Stomach (tissue), 8 donors: ENCODE measurements at regions not wholly inside any gene's neighbourhood (a gene's known extent, or its start where the extent isn't known, plus 50 kb on each side); places are given as distances from the start of the nearest gene placed in this dataset.

Experiments used
- DNase-seq, 2 donors: peaks; one replicate each; pipeline versions ENCODE4 v3.0.0 to v3.0.0-alpha.2; 2013 to 2019
- H3K27ac ChIP-seq, 5 donors: fragments of 200-600 bp in 4 of 5; sonication (generic) in 4 of 5; one replicate each; pipeline ENCODE4 v1.5.1; 2013 to 2019; ENCODE audit warnings: mild to moderate bottlenecking in 1 of 5, moderate library complexity in 1 of 5
- H3K27me3 ChIP-seq, 3 donors: fragments of 200-600 bp; sonication (generic); one replicate each; pipeline ENCODE4 v1.5.1; 2017 to 2019; ENCODE audit warnings: mixed run types in 1 of 3
- H3K36me3 ChIP-seq, 4 donors: fragments of 200-600 bp; sonication (generic); 1 replicate in 3 of 4; 2 replicates in 1 of 4; pipeline ENCODE4 v1.5.1; 2016 to 2019
- H3K4me1 ChIP-seq, 4 donors: fragments of 200-600 bp; sonication (generic); one replicate each; pipeline ENCODE4 v1.5.1; 2016 to 2019
- H3K4me3 ChIP-seq, 4 donors: fragments of 200-600 bp; sonication (generic) in 3 of 4; one replicate each; pipeline ENCODE4 v1.5.1; 2016 to 2019; ENCODE audit warnings: mild to moderate bottlenecking in 1 of 4
- H3K9me3 ChIP-seq, 4 donors: fragments of 200-600 bp; sonication (generic); one replicate each; pipeline ENCODE4 v1.5.1; 2016 to 2019
- EP300 ChIP-seq: sonication (generic); formaldehyde crosslinking; IDR thresholded peaks from one replicate; pipeline ENCODE4 v1.6.1; 2017; ENCODE audit warnings: antibody characterized with exemption
- POLR2A ChIP-seq, 4 donors: fragments of 450-650 bp; IDR thresholded peaks; one replicate each; pipeline ENCODE4 v1.6.1; 2016; ENCODE audit warnings: antibody characterized with exemption in 4 of 4, control low read depth in 2 of 4, mild to moderate bottlenecking in 1 of 4, moderate library complexity in 1 of 4
- POLR2AphosphoS5 ChIP-seq, 3 donors: sonication (generic); formaldehyde crosslinking; IDR thresholded peaks; one replicate each; pipeline ENCODE4 v1.6.1; 2016; ENCODE audit warnings: antibody characterized with exemption in 3 of 3
- WGBS, 5 donors: extraction: QIAGEN DNeasy Blood & Tissue Kit in 3 of 5; methylation state at CpG; one replicate each; pipeline versions ENCODE4 v1.1.5 to v1.1.7; 2013 to 2018; 5-methylcytosine and 5-hydroxymethylcytosine counted together
- intact Hi-C: fragments of 100-400 bp; cut with DNase I; formaldehyde crosslinking; loops from one replicate; pipeline ENCODE4 v1.15.1; 2023; ENCODE audit warnings: low total_unique reads
- TF ChIP-seq, protein P1 (sequence below), 7 experiments: fragments of 450-650 bp in 4 of 7; fragments of 200-600 bp in 3 of 7; sonication (generic) in 3 of 7; IDR thresholded peaks; one replicate each; pipeline ENCODE4 v1.5.1; 2016 to 2019; ENCODE audit warnings: antibody characterized with exemption in 7 of 7, control low read depth in 2 of 7, mild to moderate bottlenecking in 1 of 7
- donor health status: healthy with polysubstance abuse.
- donor health status: Bipolar disorder and iron deficiency.
- donor health status: healthy.

DNA sequence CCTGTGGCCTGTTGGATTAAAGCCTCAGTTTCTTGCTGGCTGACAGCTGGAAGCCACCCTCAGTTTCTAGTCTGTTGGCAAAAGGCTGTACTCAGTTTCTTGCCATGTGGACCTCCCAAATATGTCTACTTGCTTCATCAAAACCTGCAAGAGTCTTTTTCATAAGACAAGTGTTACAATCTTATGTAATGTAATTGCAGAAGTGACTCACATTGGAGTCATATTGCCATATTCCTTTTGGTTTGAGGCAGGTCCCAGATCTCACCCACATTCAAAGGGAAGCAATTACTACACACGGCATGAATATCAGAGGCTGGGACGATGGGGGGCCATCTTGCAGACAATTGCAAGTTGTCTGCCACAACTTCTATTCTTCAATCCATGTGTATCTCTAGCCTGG, 286.7 kb upstream of the IL12B start:
- TF ChIP-seq POLR2A (IDR thresholded peaks at IDR 0.05) (no peak), POLR2AphosphoS5 (IDR thresholded peaks at IDR 0.05) (no peak), EP300 (no peak)
- TF ChIP-seq, protein P1, sequence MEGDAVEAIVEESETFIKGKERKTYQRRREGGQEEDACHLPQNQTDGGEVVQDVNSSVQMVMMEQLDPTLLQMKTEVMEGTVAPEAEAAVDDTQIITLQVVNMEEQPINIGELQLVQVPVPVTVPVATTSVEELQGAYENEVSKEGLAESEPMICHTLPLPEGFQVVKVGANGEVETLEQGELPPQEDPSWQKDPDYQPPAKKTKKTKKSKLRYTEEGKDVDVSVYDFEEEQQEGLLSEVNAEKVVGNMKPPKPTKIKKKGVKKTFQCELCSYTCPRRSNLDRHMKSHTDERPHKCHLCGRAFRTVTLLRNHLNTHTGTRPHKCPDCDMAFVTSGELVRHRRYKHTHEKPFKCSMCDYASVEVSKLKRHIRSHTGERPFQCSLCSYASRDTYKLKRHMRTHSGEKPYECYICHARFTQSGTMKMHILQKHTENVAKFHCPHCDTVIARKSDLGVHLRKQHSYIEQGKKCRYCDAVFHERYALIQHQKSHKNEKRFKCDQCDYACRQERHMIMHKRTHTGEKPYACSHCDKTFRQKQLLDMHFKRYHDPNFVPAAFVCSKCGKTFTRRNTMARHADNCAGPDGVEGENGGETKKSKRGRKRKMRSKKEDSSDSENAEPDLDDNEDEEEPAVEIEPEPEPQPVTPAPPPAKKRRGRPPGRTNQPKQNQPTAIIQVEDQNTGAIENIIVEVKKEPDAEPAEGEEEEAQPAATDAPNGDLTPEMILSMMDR (IDR thresholded peaks at IDR 0.05), result no peak
- no peak for DNase-seq
- 31 to 79% (median 51%) methylated on average over 2 of the region's 2 CpGs for WGBS, 5 donors
- Histone ChIP-seq H3K4me3 (no peak overlapping the region), H3K36me3 (no peaks in the 10 kb centered on the region), H3K27me3 (no peaks in the 10 kb centered on the region), H3K27ac (no peak overlapping the region), H3K9me3 (peaks cover 0 to 7% (median 4%) of the 10 kb centered on the region in 4 donors), H3K4me1 (no peaks in the 10 kb centered on the region)
- intact Hi-C loops, result no loop called here

DNA sequence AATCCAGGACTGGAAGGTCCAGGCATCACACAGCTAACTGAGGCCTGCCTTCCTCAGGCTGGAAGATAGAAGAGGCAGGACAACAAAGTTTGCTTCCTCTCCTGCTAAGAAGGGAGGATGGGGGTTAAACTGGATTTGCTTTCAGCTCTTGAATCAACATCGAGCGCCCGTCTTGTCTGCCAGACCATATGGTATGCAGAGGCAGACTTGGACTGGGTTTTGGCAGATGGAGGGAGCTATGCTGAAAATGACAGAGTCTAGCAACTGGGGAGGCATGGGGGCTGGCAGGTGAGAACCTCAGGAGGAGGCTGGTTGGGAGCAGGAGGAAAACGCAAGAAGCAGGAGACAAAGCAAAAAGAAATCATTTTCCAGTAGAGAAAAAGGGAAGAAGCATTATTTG, 289.5 kb upstream of the IL12B start:
- Histone ChIP-seq H3K4me1 (no peaks in the 10 kb centered on the region), H3K4me3 (no peak overlapping the region), H3K36me3 (no peaks in the 10 kb centered on the region), H3K27ac (no peak overlapping the region), H3K9me3 (peaks cover 0 to 23% (median 10%) of the 10 kb centered on the region in 4 donors), H3K27me3 (no peaks in the 10 kb centered on the region)
- TF ChIP-seq, protein P1 (IDR thresholded peaks at IDR 0.05), result no peak
- TF ChIP-seq EP300, result no peak
- TF ChIP-seq POLR2AphosphoS5 (IDR thresholded peaks at IDR 0.05), result no peak
- no peak for TF ChIP-seq POLR2A (IDR thresholded peaks at IDR 0.05)
- intact Hi-C loops, result no loop called here
- DNase-seq, result no peak
- 25 to 53% (median 37%) methylated on average over 4 of the region's 4 CpGs for WGBS, 5 donors

GRCh38 chr5:159620853-159621540, 290.7 kb upstream of the IL12B start:
- no peak overlapping the region for H3K4me3 ChIP-seq
- TF ChIP-seq EP300, result no peak
- no peak for TF ChIP-seq POLR2AphosphoS5 (IDR thresholded peaks at IDR 0.05)
- no peaks in the 10 kb centered on the region for H3K27me3 ChIP-seq
- intact Hi-C loops, result no loop called here
- no peak for DNase-seq
- 62 to 75% (median 67%) methylated on average over 5 of the region's 5 CpGs for WGBS, 5 donors
- H3K36me3 ChIP-seq, result no peaks in the 10 kb centered on the region
- no peak overlapping the region for H3K27ac ChIP-seq
- peaks cover 0 to 23% (median 10%) of the 10 kb centered on the region in 4 donors for H3K9me3 ChIP-seq
- no peaks in the 10 kb centered on the region for H3K4me1 ChIP-seq

DNA sequence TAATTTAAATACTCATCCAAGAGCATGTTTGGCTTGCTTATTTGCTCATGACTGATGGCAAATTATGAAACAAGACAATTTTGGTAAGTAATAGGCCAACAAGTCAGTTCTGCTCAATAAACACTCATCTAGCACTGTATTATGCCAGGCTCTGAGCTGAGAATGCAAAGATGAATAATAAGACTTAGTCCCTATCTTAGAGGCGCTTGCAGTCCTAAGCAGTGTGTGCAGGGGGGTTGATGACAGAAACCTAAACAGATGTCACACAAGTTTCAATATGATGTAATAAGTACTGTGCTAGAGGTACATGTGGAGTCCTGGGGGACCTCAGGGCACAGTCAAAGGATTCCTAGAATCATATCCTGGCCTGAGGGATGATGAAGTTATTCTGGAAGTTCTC, 287.6 kb upstream of the ADRA1B start:
- Histone ChIP-seq H3K4me3 (no peak overlapping the region), H3K27me3 (no peaks in the 10 kb centered on the region), H3K36me3 (no peaks in the 10 kb centered on the region), H3K27ac (no peak overlapping the region), H3K4me1 (no peaks in the 10 kb centered on the region), H3K9me3 (no peaks in the 10 kb centered on the region)
- 83 to 93% (median 90%) methylated on average over 1 of the region's 1 CpG for WGBS, 5 donors
- no peak for DNase-seq
- TF ChIP-seq EP300, result no peak
- no peak for TF ChIP-seq POLR2A (IDR thresholded peaks at IDR 0.05)
- TF ChIP-seq POLR2AphosphoS5 (IDR thresholded peaks at IDR 0.05), result no peak
- TF ChIP-seq, protein P1 (IDR thresholded peaks at IDR 0.05), result no peak
- intact Hi-C loops, result no loop called here

GRCh38 chr5:159629158-159629557, 287.1 kb upstream of the ADRA1B start:
- WGBS, 5 donors, result 80 to 90% (median 82%) methylated on average over 3 of the region's 3 CpGs
- TF ChIP-seq, protein P1 (IDR thresholded peaks at IDR 0.05), result no peak
- TF ChIP-seq EP300, result no peak
- TF ChIP-seq POLR2A (IDR thresholded peaks at IDR 0.05), result no peak
- no peak for TF ChIP-seq POLR2AphosphoS5 (IDR thresholded peaks at IDR 0.05)

More at GRCh38 chr5:159629158-159629557, 287.1 kb upstream of the ADRA1B start:
- Histone ChIP-seq H3K27me3 (no peaks in the 10 kb centered on the region), H3K9me3 (no peaks in the 10 kb centered on the region), H3K27ac (no peak overlapping the region), H3K36me3 (no peaks in the 10 kb centered on the region), H3K4me1 (no peaks in the 10 kb centered on the region), H3K4me3 (no peak overlapping the region)
- intact Hi-C loops, result no loop called here
- no peak for DNase-seq
